ENCODE measurements at regions not wholly inside any gene's neighbourhood (a gene's known extent, or its start where the extent isn't known, plus 50 kb on each side); places are given as distances from the start of the nearest gene placed in this dataset.

DNA sequence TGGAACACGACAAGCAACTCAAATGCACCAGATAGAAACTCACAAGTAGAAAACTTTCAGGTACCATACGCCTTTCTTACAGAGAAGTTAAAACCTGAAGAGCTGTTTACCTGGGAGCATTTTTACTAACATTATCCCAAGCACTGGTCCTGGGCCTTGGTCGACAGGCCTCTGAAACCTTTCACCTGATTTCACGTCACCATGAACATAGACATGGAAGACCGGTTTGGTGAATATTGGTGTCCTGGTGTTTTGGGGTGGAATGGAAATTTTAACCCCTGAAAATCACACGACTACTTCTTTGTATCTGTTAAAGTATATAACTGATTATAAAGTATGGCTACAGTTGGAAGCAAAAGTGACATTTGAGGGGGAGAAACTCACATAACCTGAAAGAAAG is 176.6 kb upstream of the ARGLU1 start:
- Histone ChIP-seq H4K20me1 (ENCODE audit: control insufficient read depth, insufficient read depth, insufficient read length) (no peaks in the 10 kb centered on the region), H2BK15ac (ENCODE audit: low read depth, low read length) (no peak overlapping the region), H3K4ac (ENCODE audit: low read depth, low read length) (no peak overlapping the region), H3K9ac (ENCODE audit: extremely low read depth, insufficient read length, low read length) (no peak overlapping the region), H2BK12ac (ENCODE audit: insufficient read length, low read depth, low read length) (no peak overlapping the region), H3K18ac (ENCODE audit: insufficient read length, low read depth, low read length) (no peak overlapping the region), H3K4me2 (ENCODE audit: insufficient read depth, insufficient read length, low read length) (no peak overlapping the region), H3K27me3 (ENCODE audit: insufficient read depth, low read length) (no peaks in the 10 kb centered on the region), H2BK120ac (ENCODE audit: low read depth, low read length, poor library complexity, severe bottlenecking) (no peak overlapping the region), H2BK20ac (ENCODE audit: low read depth, low read length, poor library complexity, severe bottlenecking) (no peak overlapping the region), H3K23ac (ENCODE audit: insufficient read length, low read depth, low read length) (no peak overlapping the region), H3K79me2 (ENCODE audit: insufficient read depth, low read length) (no peaks in the 10 kb centered on the region), H4K8ac (replicated peaks; ENCODE audit: insufficient read length, low read depth, low read length) (no peak overlapping the region), H2AK5ac (ENCODE audit: insufficient read length, low read length) (no peak overlapping the region), H3K56ac (ENCODE audit: insufficient read length, low read depth, low read length) (no peak overlapping the region), H3K27ac (ENCODE audit: insufficient read length, low read depth, low read length) (no peak overlapping the region), H3K79me1 (ENCODE audit: insufficient read depth, low read depth, low read length, poor library complexity, severe bottlenecking) (no peaks in the 10 kb centered on the region), H2BK5ac (ENCODE audit: insufficient read length, low read length) (no peak overlapping the region), H3T11ph (ENCODE audit: low read length) (no peak overlapping the region), H3K4me1 (ENCODE audit: insufficient read depth, low read length) (no peaks in the 10 kb centered on the region), H4K5ac (ENCODE audit: insufficient read length, low read depth, low read length) (no peak overlapping the region), H4K91ac (ENCODE audit: insufficient read length, low read depth, low read length) (no peak overlapping the region), H3K9me3 (ENCODE audit: control insufficient read depth, low read depth, low read length) (no peaks in the 10 kb centered on the region), H3K23me2 (ENCODE audit: insufficient read length, low read depth, low read length, poor library complexity, severe bottlenecking) (no peaks in the 10 kb centered on the region), H3K14ac (ENCODE audit: insufficient read depth, low read length) (no peak overlapping the region), H2AFZ (ENCODE audit: low read length) (no peak overlapping the region)
- Mint-ChIP-seq H3K4me1 (0 out of 4 replicates have a peak, but pooled peaks cover 0 to under 1% of the 10 kb centered on the region in 2 experiments), H3K36me3 (ENCODE audit: insufficient read depth in 1 of 3, low read depth in 3 of 3) (no peaks in the 10 kb centered on the region), H3K4me3 (no peak overlapping the region), H3K27ac (no peak overlapping the region), H3K27me3 (ENCODE audit: low read depth) (no peaks in the 10 kb centered on the region), H3K9me3 (no peaks in the 10 kb centered on the region)
- WGBS (ENCODE audit: extremely low coverage, insufficient read length, low lambda C conversion rate), result no CpG with 5 or more reads among the region's 6 CpGs
- DNase-seq, result no peak
- TF ChIP-seq, protein P1, sequence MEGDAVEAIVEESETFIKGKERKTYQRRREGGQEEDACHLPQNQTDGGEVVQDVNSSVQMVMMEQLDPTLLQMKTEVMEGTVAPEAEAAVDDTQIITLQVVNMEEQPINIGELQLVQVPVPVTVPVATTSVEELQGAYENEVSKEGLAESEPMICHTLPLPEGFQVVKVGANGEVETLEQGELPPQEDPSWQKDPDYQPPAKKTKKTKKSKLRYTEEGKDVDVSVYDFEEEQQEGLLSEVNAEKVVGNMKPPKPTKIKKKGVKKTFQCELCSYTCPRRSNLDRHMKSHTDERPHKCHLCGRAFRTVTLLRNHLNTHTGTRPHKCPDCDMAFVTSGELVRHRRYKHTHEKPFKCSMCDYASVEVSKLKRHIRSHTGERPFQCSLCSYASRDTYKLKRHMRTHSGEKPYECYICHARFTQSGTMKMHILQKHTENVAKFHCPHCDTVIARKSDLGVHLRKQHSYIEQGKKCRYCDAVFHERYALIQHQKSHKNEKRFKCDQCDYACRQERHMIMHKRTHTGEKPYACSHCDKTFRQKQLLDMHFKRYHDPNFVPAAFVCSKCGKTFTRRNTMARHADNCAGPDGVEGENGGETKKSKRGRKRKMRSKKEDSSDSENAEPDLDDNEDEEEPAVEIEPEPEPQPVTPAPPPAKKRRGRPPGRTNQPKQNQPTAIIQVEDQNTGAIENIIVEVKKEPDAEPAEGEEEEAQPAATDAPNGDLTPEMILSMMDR (conservative IDR thresholded peaks at IDR 0.05), result no peak

Data from H9 (cell line).